Lung (tissue), 11 donors: ENCODE measurements at regions not wholly inside any gene's neighbourhood (a gene's known extent, or its start where the extent isn't known, plus 50 kb on each side); places are given as distances from the start of the nearest gene placed in this dataset.

Experiments used
- ATAC-seq: fragments of 200-7000 bp; cut with Tn5 transposase; one replicate; pipeline ENCODE4 v1.9.1; 2020; ENCODE audit warnings: moderate number of reproducible peaks; ENCODE audit not compliant: insufficient read depth, low FRiP score
- DNase-seq, 3 donors: peaks; one replicate each; pipeline ENCODE4 v3.0.0-alpha.2; 2013 to 2017
- H3K27ac ChIP-seq, 2 donors: one replicate each; pipeline ENCODE4 v1.5.1; 2013; ENCODE audit warnings: mild to moderate bottlenecking in 2 of 2, moderate library complexity in 2 of 2, control low read depth in 1 of 2, inconsistent platforms in 1 of 2, low read depth in 1 of 2, low read length in 1 of 2
- H3K27me3 ChIP-seq, 3 donors: one replicate each; pipeline ENCODE4 v1.5.1; 2013; ENCODE audit warnings: low read length in 2 of 3; ENCODE audit not compliant: control insufficient read depth in 3 of 3, insufficient read depth in 3 of 3
- H3K36me3 ChIP-seq, 4 donors: one replicate each; pipeline ENCODE4 v1.5.1; 2013; ENCODE audit warnings: low read length in 4 of 4, mild to moderate bottlenecking in 1 of 4, moderate library complexity in 1 of 4; ENCODE audit not compliant: control insufficient read depth in 4 of 4, insufficient read depth in 4 of 4
- H3K4me1 ChIP-seq, 5 donors: one replicate each; pipeline ENCODE4 v1.5.1; 2013; ENCODE audit warnings: low read length in 5 of 5, mild to moderate bottlenecking in 2 of 5, moderate library complexity in 1 of 5; ENCODE audit not compliant: control insufficient read depth in 5 of 5, insufficient read depth in 5 of 5
- H3K4me3 ChIP-seq: one replicate; pipeline ENCODE4 v1.5.1; 2013; ENCODE audit warnings: mild to moderate bottlenecking, control low read depth, moderate library complexity
- H3K9ac ChIP-seq, 2 donors: one replicate each; pipeline ENCODE4 v1.5.1; 2013; ENCODE audit warnings: low read length in 2 of 2, control low read depth in 1 of 2; ENCODE audit not compliant: insufficient read depth in 1 of 2
- H3K9me3 ChIP-seq, 4 donors: one replicate each; pipeline ENCODE4 v1.5.1; 2013; ENCODE audit warnings: low read length in 3 of 4, mild to moderate bottlenecking in 1 of 4, moderate library complexity in 1 of 4; ENCODE audit not compliant: control insufficient read depth in 4 of 4, insufficient read depth in 3 of 4
- WGBS, 2 donors: extraction: QIAGEN DNeasy Blood & Tissue Kit; methylation state at CpG; one replicate each; pipeline ENCODE4 v1.1.7; 2013; 5-methylcytosine and 5-hydroxymethylcytosine counted together
- TF ChIP-seq, protein P1 (sequence below): IDR thresholded peaks from 2 replicates; pipeline ENCODE4 v1.5.1; 2012; ENCODE audit warnings: mild to moderate bottlenecking; ENCODE audit errors: control extremely low read depth, extremely low read depth
- donor health status: control.
- donor health status: control.
- donor health status: Bipolar disorder and iron deficiency.
- donor health status: healthy.
- donor health status: DM: yes; HTN: yes; CAD: no.

DNA sequence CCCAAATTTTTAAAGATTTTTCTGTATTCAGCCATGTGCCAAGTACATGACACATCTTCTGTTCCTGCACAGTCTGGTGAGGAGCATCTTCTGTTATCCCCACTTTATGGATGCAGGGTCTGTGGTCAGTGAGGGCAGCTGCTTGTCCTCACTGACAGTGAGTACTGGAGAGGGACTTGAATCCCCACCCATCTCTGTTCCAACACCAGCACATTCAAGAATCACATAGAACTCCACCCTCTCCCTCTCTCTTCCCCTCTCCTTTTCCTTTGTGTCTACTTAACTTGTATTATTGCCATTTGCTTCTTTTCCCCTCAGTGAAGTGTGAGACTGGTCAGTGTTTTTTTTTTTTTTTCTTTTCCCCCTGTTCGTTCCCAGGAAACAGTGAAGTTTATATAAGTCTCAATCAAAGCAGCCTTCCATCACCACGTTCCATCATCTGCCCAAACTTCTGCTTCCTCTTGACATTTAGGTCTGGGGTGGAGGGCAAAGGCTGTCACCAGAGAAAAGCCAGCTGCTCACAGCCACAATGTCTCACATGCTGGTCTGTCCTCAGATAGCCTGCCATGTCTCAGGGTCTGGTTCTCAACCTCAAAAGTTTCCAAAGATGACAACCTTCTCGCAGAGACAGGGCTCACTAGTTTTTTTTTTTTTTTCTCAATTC, 110.0 kb upstream of the SSTR4 start:
- TF ChIP-seq, protein P1, sequence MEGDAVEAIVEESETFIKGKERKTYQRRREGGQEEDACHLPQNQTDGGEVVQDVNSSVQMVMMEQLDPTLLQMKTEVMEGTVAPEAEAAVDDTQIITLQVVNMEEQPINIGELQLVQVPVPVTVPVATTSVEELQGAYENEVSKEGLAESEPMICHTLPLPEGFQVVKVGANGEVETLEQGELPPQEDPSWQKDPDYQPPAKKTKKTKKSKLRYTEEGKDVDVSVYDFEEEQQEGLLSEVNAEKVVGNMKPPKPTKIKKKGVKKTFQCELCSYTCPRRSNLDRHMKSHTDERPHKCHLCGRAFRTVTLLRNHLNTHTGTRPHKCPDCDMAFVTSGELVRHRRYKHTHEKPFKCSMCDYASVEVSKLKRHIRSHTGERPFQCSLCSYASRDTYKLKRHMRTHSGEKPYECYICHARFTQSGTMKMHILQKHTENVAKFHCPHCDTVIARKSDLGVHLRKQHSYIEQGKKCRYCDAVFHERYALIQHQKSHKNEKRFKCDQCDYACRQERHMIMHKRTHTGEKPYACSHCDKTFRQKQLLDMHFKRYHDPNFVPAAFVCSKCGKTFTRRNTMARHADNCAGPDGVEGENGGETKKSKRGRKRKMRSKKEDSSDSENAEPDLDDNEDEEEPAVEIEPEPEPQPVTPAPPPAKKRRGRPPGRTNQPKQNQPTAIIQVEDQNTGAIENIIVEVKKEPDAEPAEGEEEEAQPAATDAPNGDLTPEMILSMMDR = no peak
- no peak overlapping the region for H3K27ac ChIP-seq
- no peaks in the 10 kb centered on the region for H3K36me3 ChIP-seq
- peaks cover 0 to 4% (median 0%) of the 10 kb centered on the region in 5 donors for H3K4me1 ChIP-seq
- WGBS, 2 donors = 39 to 43% methylated on average over 3 of the region's 3 CpGs
- no peak overlapping the region for H3K4me3 ChIP-seq
- H3K27me3 ChIP-seq = no peaks in the 10 kb centered on the region
- no peaks in the 10 kb centered on the region for H3K9me3 ChIP-seq
- H3K9ac ChIP-seq = no peak overlapping the region
- DNase-seq (peak in 2 of 3 donors; percentile 16 to 33), ATAC-seq (no peak)

DNA sequence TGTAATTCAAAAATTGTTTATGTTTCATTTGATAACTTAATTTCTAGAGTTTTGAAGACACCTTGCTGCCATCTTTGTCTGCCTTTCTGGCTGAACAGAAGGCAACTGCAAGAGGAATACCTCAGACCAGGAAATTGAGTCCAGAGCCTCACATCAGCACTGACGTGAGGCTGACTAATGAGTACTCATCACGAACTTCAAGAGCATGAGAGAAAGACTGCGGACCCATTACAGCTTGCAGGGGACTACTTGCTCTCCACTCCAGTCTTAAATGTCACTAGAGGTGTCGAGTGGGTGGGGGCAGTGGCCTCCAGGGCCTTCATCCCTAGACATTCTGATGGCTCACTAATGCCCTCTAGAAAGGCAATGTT, 109.5 kb upstream of the SSTR4 start:
- no peaks in the 10 kb centered on the region for H3K9me3 ChIP-seq
- H3K9ac ChIP-seq = no peak overlapping the region
- ATAC-seq = no peak
- no peaks in the 10 kb centered on the region for H3K36me3 ChIP-seq
- no peak for DNase-seq
- H3K27ac ChIP-seq = no peak overlapping the region
- TF ChIP-seq, protein P1 = no peak
- no peaks in the 10 kb centered on the region for H3K27me3 ChIP-seq
- peaks cover 0 to 4% (median 0%) of the 10 kb centered on the region in 5 donors for H3K4me1 ChIP-seq
- WGBS, 2 donors = 78 to 89% methylated on average over 4 of the region's 4 CpGs
- H3K4me3 ChIP-seq = no peak overlapping the region

DNA sequence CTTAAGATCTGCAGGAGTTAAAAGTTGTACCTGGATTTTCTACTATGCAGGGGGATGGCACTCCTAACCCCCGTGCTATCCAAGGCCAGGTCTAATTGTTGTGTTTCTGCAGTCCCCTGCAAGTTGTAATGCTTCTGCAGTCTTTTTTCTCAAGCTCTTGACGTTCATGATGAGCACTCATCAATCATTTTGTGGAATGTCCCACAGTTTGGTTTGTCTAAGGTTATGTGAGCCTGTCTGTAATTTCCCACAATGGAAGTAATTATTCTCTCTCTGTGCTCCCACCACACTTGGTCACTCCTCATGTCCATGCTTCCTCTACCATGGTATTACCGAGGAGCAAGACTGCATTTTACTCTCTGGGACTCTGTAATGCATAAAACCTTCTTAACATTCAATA, 107.6 kb upstream of the SSTR4 start:
- 58 to 75% methylated on average over 3 of the region's 3 CpGs for whole genome bisulfite sequencing, 2 donors
- ATAC-seq = no peak
- Histone ChIP-seq H3K9me3 (no peaks in the 10 kb centered on the region), H3K4me3 (no peak overlapping the region), H3K27me3 (no peaks in the 10 kb centered on the region), H3K27ac (no peak overlapping the region), H3K36me3 (no peaks in the 10 kb centered on the region), H3K4me1 (peaks cover 0 to 4% (median 0%) of the 10 kb centered on the region in 5 donors), H3K9ac (no peak overlapping the region)
- TF ChIP-seq, protein P1 = no peak
- no peak for DNase-seq

DNA sequence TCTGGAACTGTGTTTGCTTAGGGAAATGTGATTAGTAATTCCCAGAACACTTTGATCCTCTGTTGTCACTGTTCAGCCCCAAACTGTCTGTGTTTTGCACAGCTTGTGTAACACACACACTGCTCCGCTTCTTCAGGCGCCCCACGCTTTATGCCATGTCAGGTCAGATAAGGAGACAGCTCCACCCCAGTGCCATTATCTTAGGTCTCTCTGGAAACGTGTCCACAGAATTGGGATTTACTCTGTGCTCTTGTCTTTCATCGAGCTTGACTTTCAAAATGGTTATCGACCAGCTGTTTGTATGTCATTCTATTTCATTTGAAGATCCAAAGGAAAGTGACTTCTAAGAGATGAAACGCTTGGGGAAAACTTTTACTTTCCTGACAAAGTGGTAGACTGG, 106.4 kb upstream of the SSTR4 start:
- Histone ChIP-seq H3K4me1 (peaks cover 0 to 4% (median 0%) of the 10 kb centered on the region in 5 donors), H3K27me3 (no peaks in the 10 kb centered on the region), H3K4me3 (no peak overlapping the region), H3K9me3 (no peaks in the 10 kb centered on the region), H3K27ac (no peak overlapping the region), H3K9ac (no peak overlapping the region), H3K36me3 (no peaks in the 10 kb centered on the region)
- ATAC-seq = no peak
- 78 to 86% methylated on average over 7 of the region's 7 CpGs for WGBS, 2 donors
- TF ChIP-seq, protein P1 = no peak
- DNase-seq = no peak
